NCI-H2081 (cell line): ENCODE measurements at regions not wholly inside any gene's neighbourhood (a gene's known extent, or its start where the extent isn't known, plus 50 kb on each side); places are given as distances from the start of the nearest gene placed in this dataset.

ENCODE experiments used
- DNase-seq, 2 experiments: peaks; one replicate each; lab custom pipeline; 2025; lab: John Stamatoyannopoulos, UW

- peak; percentile 54 to 84 for DNase-seq
Observed at GRCh38 chr18:41693008-41693407, 262.0 kb upstream of the PIK3C3 start.

- DNase-seq = peak in 1 of 2 experiments; percentile 31
Observed at GRCh38 chr18:41690332-41691127, 264.5 kb upstream of the PIK3C3 start.

- DNase-seq = no peak
Observed at GRCh38 chr18:41687138-41687537, 267.9 kb upstream of the PIK3C3 start.

GRCh38 chr18:41681138-41681880 lies 273.7 kb upstream of the PIK3C3 start:
- no peak for DNase-seq

GRCh38 chr18:41674506-41674905 lies 280.5 kb upstream of the PIK3C3 start:
- no peak for DNase-seq

GRCh38 chr18:41666231-41666630 lies 288.8 kb upstream of the PIK3C3 start:
- peak in 1 of 2 experiments; percentile 73 for DNase-seq

GRCh38 chr18:41665210-41665609 lies 289.8 kb upstream of the PIK3C3 start:
- no peak for DNase-seq

GRCh38 chr18:41660654-41661053 lies 294.4 kb upstream of the PIK3C3 start:
- no peak for DNase-seq

- peak in 1 of 2 experiments; percentile 6 for DNase-seq
Observed at GRCh38 chr18:41659438-41660130, 295.4 kb upstream of the PIK3C3 start.

GRCh38 chr18:41657189-41657588 lies 297.8 kb upstream of the PIK3C3 start:
- no peak for DNase-seq

GRCh38 chr18:41655074-41655473 lies 300.0 kb upstream of the PIK3C3 start:
- no peak for DNase-seq

GRCh38 chr18:41647914-41648313 lies 307.1 kb upstream of the PIK3C3 start:
- DNase-seq = no peak

GRCh38 chr18:41646915-41647620 lies 308.0 kb upstream of the PIK3C3 start:
- DNase-seq = no peak

- DNase-seq = peak in 1 of 2 experiments; percentile 10
Observed at GRCh38 chr18:41645589-41646360, 309.3 kb upstream of the PIK3C3 start.

GRCh38 chr18:41644466-41644865 lies 310.6 kb upstream of the PIK3C3 start:
- DNase-seq = no peak

- no peak for DNase-seq
Observed at GRCh38 chr18:41643427-41643826, 311.6 kb upstream of the PIK3C3 start.

- no peak for DNase-seq
Observed at GRCh38 chr18:41642756-41643155, 312.3 kb upstream of the PIK3C3 start.

- no peak for DNase-seq
Observed at GRCh38 chr18:41639218-41639617, 315.8 kb upstream of the PIK3C3 start.

- DNase-seq = peak in 1 of 2 experiments; percentile 19
Observed at GRCh38 chr18:41631723-41632285, 323.2 kb upstream of the PIK3C3 start.

- peak in 1 of 2 experiments; percentile 30 for DNase-seq
Observed at GRCh38 chr18:41630232-41630886, 324.7 kb upstream of the PIK3C3 start.
